Pons (tissue), 1 donor: ENCODE measurements at regions not wholly inside any gene's neighbourhood (a gene's known extent, or its start where the extent isn't known, plus 50 kb on each side); places are given as distances from the start of the nearest gene placed in this dataset.

Source experiments
- DNase-seq: peaks from one replicate; pipeline ENCODE4 v3.0.0-alpha.2; 2016; ENCODE audit warnings: low spot score

DNA sequence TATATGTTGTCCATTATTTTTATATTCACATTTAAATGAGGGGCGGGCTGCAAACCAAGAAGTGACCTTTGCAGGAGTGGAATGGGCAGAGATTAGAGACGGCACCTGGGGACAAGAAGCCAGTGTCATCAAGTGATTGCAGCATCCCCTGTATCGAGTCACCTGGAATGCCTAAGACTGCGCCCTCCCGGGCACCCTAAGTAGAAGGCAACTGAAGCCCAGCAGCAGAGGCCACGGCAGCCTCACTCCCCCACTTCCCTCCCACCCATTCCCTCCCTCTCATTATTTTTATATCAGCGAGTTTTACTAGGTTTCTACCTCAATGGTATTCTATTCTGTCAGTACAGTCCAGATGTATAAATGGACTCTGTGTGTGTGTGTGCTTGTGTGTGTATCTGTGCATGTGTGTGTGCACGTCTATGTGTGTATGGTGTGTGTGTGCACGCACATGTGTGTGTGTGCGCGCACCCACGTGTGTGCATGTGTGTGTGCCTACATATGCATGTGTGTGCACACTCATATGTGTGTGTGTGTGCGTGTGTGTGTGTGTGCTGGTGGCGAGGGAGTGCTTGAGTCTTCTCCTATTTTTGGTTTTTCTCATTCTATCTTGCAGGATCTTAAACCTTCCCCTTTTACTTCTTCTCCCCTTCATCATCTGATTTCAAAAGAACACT is 106.8 kb upstream of the SLC66A3 start:
- DNase-seq, result no peak

DNA sequence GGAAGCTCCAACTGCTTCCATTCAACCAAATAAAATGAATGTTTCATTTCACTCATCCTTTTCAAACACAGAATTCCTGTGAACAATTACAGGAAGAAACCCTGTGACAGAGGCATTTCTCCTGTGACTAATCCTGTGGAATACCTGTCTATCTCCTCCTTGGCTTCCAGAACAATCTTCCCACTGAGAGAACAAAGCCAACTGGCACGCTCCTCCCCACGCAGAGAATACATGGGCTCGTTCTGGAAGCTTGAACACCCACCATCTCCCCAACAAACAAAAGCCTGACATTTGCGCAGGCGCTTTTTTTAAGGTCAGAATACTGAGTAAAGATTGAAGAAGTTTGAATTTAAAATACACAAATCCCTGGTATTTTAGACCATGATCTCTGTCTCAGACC is 104.7 kb upstream of the SLC66A3 start:
- no peak for DNase-seq

DNA sequence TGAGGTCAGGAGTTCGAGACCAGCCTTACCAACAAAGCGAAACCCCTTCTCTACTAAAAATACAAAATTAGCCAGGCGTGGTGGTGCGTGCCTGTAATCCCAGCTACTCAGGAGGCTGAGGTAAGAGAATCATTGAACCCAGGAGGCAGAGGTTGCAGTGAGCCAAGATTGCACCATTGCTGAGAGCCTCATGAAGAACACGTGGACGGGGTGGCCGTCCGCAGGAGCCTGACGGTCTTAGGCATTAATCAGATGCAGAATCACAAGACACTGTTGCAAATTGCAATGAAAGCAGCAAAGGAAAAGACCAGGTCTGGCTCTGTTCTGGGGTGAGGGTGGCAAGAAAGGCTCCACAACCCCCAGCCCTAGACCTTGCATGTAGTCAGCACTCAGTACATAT is 104.0 kb upstream of the SLC66A3 start:
- DNase-seq, result no peak

DNA sequence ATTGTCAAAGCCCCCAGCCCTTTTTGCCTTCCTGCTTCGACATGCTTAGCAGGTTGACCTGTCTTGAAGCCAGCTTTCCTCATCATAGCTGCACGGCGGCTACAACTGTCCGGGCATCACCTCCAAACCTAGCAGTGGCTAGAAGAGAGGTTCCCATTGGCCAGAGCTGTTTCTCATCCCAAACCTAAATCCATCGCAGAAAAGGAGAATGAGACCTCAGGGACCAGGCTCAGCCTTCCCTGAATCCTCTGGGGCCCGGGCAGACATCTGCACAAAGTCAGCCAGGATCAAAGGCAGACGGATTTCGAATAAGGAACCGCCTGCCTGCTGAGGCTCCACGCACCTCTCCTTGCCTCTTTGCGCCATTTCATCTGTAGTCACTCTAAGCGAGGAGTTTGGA is 101.7 kb upstream of the SLC66A3 start:
- no peak for DNase-seq

DNA sequence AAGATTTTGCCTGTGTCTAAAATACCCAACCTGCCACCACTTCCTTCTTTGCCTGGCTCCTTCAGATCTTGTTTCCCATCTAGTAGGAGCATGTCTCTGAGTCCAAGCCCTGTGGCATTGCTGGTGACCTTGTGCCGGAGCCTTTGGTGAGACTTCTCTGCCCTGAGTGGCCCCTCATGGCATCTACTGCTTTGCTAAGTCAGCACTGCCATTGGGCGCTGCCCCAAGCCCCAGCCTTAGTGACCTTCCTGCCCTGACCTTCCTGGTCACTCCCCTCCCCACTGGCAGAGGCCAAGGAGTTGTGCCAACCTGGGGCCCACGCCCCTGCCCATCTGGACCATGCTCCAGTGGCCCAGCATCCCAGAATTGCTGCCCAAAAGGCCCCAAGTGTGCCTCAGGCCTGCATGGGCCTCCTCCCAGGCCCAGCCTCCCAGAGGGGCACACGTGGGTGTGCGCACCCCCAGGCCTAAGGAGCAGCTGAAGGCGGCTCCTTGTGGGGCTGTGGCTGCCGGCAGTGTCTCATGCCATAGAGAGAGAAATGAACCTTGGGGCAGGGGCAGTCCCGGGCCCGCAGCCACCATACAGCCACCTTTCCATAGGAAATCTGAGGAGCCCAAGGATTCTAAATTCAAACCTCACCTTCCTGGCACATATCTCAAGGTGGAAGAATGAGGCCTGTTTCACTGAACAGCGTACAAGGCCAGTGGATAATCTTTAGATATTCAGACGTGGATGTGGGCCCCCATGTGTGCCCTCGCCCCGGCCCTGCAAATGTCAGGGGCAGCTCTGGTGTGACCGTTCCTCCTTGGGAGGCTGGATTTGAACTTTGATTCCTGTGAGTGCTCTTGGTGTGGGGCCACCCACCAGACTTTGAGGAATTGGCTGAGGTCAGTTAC is 100.2 kb upstream of the SLC66A3 start:
- no peak for DNase-seq

DNA sequence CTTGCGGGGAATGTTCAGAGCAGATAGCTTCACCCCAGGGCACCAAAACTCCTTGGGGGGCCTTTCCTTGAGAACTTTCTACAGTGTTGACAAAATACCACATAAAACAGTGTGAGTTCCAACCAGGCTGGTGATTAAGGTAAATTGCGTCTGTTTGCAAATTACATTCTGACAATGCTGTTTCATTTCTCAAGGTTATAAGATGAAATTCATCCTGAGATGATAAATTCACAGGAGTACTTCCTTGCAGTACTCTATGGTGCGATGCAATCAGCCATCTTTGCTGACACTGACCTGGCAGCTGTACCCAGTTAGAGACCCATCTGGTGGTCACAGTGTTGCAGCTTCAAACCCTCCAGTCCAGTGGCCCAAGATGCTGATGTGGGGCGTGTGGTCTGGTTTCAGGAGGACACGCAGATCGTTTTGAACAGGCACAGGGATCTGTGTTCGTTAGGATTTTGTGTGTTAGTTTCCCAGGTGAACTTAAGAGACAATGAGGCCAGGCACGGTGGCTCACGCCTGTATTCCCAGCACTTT is 99.5 kb upstream of the SLC66A3 start:
- DNase-seq, result no peak

DNA sequence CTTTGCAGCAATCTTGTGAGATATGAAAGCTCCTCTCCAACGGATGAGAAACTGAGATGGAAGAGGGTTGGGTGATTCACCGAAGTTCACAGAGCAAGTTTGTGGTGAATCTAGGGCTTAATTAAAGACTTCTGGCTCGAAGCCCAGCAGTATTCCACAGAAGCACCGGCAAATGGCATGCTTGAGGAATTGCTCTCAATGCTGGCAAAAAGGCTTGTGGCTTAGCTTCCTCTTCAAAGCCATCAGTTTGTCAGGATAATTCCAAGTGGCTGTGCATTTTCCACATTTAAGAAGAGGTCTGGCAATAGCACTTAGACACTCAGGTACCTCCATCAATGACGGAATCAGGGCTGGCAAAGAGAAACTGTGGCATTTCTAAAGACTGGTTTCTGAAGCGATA is 98.7 kb upstream of the SLC66A3 start:
- no peak for DNase-seq

DNA sequence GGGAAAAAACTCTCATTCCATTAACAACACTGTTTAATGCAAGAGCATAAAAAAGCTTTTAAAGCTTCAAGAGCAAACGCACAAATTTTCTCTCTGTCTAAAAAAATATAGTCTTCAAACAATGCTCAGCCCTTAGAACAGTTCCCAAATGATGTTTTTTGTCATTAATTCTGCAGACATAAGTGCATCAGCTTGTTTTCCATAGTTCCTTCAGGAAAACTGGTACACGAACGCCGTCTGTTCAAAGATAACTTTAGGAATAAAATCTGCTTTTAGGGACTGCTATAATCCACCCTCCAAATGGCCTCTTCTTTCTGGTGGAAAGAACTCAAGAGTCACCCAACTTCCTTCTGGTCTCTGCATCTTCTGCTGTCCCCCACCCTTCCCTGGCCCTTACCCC is 98.2 kb upstream of the SLC66A3 start:
- no peak for DNase-seq

DNA sequence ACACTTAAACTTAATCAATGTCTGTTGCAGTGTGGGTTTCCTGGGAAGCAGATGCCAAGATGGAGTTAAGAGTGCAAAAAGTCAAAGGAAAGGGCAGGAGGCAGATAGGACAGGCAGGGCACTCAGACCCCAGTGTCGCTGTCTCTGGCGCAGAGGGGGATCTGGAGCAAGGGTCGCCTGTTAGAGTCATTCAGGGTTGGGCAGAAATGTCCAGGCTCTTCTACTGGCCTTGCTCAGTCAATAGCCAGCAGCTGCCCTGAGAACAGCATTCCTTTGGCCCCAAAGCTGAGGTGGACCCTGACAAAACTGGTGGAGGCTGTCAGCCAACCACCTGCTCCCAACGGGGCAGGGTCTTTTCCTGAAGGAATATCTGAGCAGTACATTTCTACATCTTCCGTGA is 97.1 kb upstream of the SLC66A3 start:
- no peak for DNase-seq

DNA sequence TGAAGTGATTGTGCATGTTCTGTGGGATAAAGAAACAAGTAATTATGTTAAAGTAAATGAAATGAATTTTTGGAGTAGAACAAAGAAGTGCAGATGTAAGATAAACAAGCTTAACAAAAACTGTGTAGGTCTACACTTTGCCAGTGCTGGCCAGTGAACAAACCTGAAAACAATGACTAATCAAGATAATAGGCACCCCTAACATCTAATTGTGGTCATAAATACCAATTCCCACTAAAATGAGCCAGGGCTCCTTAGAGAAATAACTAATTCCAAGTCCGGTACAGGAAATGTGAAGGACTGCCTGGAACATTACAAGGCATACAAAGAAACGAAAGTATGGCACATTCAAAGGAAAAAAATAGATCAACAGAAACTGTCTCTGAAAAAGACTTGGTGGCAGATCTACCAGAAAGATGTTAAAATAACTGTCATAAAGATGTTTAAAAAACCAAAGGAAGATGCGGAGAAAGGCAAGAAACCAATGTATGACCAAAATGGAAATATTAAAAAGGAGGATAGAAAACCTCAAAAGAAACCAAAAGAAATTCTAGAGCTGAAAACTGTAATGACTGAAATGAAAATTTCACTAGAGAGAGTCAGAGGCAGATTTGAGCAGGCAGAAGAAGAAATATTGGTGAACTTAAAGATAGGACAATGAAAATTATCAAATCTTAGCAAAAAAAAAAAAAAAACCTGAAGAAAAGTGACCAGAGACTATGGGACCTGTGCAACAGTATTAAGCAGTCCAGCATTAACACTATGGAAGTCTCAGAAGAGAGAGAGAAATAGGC is 94.7 kb upstream of the SLC66A3 start:
- DNase-seq, result no peak

DNA sequence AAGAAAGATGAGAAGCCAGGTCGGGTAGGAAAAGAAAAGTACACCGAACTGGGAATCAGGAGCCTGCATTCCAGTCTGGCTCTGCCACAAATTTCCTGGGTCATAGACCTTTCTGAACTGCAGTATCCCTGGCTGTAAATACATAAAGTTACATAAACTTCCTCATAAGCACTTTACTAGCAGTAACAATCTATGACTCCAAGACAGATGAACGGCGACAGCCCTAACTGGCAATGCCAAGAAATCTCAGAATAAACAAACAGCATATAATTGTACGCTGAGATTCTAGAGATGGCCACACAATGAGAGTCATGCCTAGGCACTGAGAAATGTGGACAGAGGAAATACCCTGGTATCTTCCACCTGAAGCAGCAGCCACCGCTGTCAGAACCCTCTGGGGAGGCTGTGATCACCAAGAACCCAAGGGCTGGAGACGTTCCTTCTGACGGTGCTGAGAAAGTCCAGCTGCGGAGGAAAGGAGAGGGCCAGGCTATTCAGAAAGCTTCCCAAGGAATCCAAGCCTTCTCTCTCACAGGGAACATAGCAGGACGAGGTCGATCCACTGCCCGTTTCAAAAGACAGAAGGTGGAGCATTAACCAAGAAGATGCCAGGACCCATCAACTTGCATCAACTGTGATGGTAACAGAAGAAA is 89.3 kb upstream of the SLC66A3 start:
- DNase-seq, result no peak

DNA sequence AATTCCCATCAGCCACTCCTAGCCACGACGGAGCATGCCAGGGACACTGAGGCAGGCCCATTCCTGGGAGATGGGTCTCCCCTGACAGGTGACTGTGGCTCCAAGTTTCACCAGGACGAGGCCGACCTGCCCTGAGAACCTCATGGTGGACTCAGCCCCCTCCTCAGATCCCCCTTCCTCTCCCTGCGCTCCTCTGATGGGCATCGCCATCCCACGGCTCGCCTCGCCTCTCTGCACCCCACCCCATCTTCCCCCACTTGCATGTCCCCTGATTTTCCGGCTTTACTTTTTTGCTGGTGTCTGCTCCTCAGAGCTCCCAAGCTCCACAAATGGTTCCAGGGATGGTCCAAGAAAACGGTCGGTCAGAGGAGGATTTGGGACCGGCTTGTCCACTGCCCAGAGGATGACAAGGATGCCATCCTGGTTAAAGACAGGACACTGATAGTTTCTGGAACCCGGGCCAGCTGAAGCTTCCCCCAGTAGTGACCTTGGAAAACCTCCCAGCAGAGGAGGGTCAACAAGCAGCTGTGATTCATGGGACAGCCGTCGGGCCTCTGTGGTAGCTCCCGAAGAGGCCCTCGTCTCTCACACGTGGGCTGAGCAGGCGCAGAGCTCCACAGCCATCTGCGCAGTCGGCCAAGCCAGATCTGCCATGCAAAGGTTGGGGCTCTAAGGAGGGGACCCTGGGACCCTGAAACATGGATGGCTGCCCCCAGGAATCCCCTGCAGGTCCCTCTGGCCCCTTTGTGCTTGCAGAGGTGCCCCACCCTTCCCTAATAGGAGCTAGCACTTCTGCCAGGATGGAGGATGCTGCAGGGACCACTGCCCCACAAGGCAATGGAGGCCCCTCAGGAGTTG is 87.8 kb upstream of the SLC66A3 start:
- no peak for DNase-seq

DNA sequence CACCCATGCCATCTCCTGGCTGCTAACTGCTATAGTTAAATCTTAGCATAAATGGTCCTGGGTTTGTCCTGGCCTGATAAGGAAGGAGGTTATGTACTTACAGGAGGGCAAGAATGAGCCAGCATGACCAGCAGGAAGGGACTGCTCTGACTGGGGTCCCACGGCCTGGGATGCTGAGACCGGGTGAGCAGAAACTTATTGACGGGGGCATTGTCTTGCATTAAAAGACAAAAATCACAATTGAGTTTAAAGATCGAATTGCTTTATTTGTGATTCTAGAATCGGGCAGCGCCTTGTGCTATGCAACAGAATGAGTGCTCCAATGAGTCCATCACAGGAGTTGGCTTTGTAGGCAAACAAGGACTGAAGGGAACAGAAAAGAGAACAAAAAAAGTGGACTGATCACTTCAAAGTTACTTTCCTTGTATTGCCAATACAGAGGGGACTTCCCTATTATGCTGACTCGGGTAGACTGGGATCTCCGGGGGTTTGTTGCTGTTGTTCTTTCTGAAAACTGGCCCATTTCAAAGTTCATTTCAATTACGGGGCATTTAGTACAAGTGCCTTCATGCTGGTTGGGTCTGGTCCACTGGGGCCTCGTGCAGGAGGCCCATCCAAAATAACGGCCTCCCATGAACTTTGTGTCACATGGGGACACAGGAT is 87.1 kb upstream of the SLC66A3 start:
- DNase-seq, result no peak

DNA sequence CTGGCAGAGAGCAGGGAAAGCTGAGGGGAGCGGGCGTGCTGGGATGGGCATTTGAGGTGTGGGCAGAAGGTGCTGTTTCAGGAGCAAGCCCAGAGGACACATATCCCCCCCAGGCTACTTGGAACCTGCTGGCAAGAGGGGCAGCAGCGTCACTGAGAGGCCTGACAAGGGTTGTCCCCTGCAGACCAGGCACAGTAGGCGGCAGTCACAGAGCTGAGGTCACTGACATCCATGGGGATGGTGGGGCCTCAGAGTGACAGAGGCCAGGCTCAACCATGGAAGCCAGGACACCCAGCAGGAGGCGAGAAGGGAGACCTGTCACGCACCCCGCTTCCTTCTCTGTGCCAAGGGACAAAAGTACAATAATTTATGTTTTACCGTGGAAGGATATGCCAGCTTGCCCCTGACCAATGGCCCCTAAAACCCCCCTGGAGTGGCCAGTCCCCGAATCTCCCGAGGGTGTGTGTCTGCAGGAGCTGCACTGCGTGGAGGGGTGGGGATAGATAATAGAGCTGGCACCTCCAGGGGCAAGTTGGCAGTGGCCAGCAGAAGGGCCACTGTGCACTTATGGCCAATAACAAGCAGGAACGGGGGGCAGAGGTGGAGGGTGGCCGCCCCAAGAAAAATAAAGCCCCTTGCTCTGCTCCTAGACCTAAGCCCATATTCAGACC is 86.3 kb upstream of the SLC66A3 start:
- no peak for DNase-seq

DNA sequence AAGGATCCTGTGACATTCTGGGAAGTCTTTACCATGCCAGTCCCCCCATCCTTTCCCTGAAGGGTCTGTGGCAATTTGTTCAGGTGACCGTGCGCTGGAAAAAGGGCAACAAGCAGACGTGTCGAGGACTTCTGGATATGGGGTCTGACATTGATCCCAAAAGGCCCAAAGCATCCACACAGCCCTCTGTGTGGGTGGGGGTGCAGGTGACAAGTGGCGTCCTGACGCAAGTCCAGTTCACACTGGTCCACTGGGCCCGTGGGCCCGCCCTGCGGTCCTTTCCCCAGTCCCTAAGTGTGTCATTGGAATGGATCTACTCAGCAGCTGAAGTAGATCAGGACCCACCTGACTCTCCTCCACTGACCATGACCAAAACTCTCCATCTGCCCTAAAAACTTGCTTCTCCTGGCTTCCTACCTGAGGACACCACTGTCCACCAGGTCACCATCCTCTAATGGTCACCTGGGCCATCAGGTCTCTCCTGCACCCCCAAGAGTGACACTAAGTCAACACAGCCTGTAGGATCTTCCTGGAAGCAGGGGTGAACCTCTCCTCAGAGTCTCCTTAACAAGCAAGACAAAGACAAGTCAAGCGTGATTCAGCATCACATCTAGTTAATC is 85.6 kb upstream of the SLC66A3 start:
- DNase-seq, result no peak

DNA sequence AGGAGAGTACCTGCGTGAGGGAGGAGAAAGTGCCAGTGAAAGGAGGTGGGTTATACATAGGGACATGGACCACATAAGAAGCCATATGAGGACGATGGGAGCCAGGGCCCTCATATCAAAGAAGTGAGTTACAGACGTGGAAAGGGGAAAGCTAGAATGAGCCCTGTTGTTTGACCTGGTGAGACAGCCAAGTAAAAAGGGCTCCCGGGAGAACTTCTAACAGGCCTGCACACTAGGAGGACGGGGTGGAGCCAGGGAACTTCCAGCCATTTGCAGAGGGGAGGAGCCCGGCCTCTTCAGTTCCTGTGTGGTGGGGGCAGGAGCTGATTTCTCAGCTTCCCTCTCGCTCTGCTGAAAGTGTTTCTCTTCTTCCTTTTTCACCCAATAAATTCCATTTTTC is 84.1 kb upstream of the SLC66A3 start:
- no peak for DNase-seq

DNA sequence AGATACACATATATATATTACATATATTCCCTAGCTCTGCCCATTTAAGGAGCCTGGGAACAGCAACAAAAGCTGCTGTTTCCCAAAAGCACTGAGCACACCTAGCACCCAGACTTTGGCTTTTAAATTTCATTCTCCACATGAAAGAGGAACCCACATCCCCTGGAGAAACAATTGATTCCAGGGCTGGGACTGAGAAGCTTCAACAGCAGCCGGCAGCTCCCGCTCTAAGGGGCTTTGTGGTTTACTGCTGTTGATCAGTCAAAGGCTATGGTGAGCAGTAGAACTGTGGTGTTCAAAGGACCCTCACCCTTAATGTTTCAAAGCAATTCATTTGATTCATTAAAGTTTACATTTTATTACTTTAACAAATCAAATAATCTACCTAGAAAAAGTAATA is 83.3 kb upstream of the SLC66A3 start:
- no peak for DNase-seq

DNA sequence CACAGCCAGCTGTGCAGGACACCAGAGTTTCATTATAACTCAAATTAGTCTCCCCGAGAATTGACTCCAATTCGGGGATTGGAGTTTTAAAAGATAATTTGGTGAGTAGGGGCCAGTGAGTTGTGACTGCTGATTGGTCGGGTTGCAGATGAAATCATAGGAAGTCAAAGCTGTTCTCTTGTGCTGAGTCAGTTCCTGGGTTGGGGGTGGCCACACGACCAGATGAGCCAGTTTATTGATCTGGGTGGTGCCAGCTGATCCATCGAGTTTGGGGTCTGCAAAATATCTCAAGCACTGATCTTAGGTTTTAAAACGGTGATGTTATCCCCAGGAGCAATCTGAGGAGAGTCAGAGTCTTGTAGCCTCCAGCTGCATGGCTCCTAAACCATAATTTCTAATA is 82.7 kb upstream of the SLC66A3 start:
- no peak for DNase-seq

DNA sequence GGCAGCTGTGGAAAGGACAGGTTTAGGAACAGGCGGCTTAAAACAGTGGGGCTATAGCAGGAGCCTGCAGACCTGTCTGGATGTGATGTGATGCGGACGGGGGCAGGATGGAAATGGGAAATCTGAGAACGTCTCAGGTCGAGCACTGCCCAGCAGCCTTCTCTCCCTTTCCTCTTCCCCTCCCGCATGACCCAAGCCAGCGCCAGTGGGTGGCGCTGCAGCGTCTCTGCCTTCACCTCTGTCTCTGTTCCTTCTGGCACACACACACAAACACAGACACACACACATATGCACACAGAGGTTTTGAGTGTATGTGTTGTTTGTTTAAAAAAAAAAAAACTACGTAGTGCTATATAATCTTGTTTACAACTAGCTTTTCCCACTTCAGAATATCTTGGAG is 82.0 kb upstream of the SLC66A3 start:
- DNase-seq, result no peak

DNA sequence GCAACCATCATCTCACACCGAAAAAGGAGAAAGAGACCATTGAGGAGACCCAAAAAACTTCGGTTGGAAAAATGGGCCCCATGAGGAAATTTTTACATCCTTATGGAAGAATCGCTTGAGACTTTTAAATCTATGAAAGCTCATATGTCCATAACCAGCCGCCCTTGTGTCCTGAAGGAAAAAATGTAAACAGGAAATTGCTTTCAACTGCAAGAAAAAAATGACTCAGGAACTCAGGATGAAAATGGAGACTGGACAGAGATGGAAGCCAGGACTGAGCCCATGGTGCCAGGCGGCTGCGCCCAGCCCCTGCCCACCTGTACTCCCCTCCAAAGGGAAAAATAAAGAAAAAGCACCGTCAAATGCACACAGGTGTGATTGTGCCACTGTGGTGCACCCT is 81.5 kb upstream of the SLC66A3 start:
- DNase-seq, result no peak
